Hepatocyte (in vitro differentiated cells): ENCODE measurements at regions not wholly inside any gene's neighbourhood (a gene's known extent, or its start where the extent isn't known, plus 50 kb on each side); places are given as distances from the start of the nearest gene placed in this dataset.

Experiments
- EZH2 ChIP-seq: fragments of 200-600 bp; sonication (generic); IDR thresholded peaks from 2 replicates; pipeline ENCODE4 v1.6.1; 2016; ENCODE audit warnings: antibody characterized with exemption, mild to moderate bottlenecking, borderline replicate concordance
- TF ChIP-seq, protein P1 (sequence below): fragments of 200-600 bp; sonication (generic); IDR thresholded peaks from 2 replicates; pipeline ENCODE4 v1.5.1; 2016; ENCODE audit warnings: antibody characterized with exemption, mild to moderate bottlenecking; ENCODE audit not compliant: poor library complexity

DNA sequence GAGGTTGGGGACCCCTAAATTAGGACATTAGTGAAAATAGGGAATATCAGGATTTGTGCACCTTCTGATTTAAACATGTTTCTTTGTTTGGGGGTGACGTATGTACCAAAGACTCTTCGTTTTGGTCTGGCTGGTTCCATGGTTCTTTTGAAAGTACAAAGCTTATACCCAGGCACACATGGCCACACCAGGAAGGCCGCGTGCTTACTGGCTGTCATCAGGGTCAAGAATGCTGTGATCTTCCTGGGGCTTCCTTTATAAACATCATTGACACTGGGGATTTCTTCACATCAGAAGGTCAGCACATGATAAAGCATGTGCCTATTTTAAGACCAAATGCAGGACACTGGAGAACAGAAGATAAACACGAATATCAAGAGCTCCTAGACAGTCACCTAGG is 230.6 kb upstream of the ID2 start:
- TF ChIP-seq EZH2: no peak
- TF ChIP-seq, protein P1, sequence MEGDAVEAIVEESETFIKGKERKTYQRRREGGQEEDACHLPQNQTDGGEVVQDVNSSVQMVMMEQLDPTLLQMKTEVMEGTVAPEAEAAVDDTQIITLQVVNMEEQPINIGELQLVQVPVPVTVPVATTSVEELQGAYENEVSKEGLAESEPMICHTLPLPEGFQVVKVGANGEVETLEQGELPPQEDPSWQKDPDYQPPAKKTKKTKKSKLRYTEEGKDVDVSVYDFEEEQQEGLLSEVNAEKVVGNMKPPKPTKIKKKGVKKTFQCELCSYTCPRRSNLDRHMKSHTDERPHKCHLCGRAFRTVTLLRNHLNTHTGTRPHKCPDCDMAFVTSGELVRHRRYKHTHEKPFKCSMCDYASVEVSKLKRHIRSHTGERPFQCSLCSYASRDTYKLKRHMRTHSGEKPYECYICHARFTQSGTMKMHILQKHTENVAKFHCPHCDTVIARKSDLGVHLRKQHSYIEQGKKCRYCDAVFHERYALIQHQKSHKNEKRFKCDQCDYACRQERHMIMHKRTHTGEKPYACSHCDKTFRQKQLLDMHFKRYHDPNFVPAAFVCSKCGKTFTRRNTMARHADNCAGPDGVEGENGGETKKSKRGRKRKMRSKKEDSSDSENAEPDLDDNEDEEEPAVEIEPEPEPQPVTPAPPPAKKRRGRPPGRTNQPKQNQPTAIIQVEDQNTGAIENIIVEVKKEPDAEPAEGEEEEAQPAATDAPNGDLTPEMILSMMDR: no peak
